GM18858 (cell line): ENCODE measurements at regions not wholly inside any gene's neighbourhood (a gene's known extent, or its start where the extent isn't known, plus 50 kb on each side); places are given as distances from the start of the nearest gene placed in this dataset.
"Not testable (repeated sequence)": the region's sequence is repeated elsewhere in the genome, so short reads cannot be mapped to it uniquely, and the experiment has no call there.

Experiments
- ATAC-seq: cut with Tn5 transposase; IDR thresholded peaks from one replicate; pipeline ENCODE4 v1.9.1; 2021; ENCODE audit not compliant: unreplicated experiment

- peak; percentile 48 for ATAC-seq
Observed at GRCh38 chr6:137968901-137969300, 101.8 kb downstream of the TNFAIP3 start.

- no peak for ATAC-seq
Observed at GRCh38 chr6:137969874-137970273, 102.8 kb downstream of the TNFAIP3 start.

GRCh38 chr6:137970368-137970767 is 103.3 kb downstream of the TNFAIP3 start:
- ATAC-seq, result no peak

GRCh38 chr6:137973201-137973600 is 106.1 kb downstream of the TNFAIP3 start:
- no peak for ATAC-seq

GRCh38 chr6:137975188-137975940 is 108.3 kb downstream of the TNFAIP3 start:
- ATAC-seq, result peak; percentile 30

- ATAC-seq, result no peak
Observed at GRCh38 chr6:137976430-137976829, 109.4 kb downstream of the TNFAIP3 start.

- ATAC-seq, result no peak
Observed at GRCh38 chr6:137977206-137977605, 110.1 kb downstream of the TNFAIP3 start.

GRCh38 chr6:137977814-137978213 is 110.8 kb downstream of the TNFAIP3 start:
- ATAC-seq, result no peak

- ATAC-seq, result peak; percentile 39
Observed at GRCh38 chr6:137978252-137978896, 111.3 kb downstream of the TNFAIP3 start.

GRCh38 chr6:137979263-137979662 is 112.2 kb downstream of the TNFAIP3 start:
- not testable (repeated sequence) for ATAC-seq

- ATAC-seq, result no peak
Observed at GRCh38 chr6:137980777-137981176, 113.7 kb downstream of the TNFAIP3 start.

GRCh38 chr6:137981758-137982157 is 114.7 kb downstream of the TNFAIP3 start:
- no peak for ATAC-seq

- ATAC-seq, result no peak
Observed at GRCh38 chr6:137982418-137983189, 115.5 kb downstream of the TNFAIP3 start.

GRCh38 chr6:137983269-137983668 is 116.2 kb downstream of the TNFAIP3 start:
- ATAC-seq, result no peak

- ATAC-seq, result no peak
Observed at GRCh38 chr6:137989664-137990063, 117.6 kb downstream of the PERP start.

GRCh38 chr6:137995371-137995770 is 111.8 kb downstream of the PERP start:
- no peak for ATAC-seq

- no peak for ATAC-seq
Observed at GRCh38 chr6:137998461-137999019, 108.7 kb downstream of the PERP start.

GRCh38 chr6:137999815-138000214 is 107.4 kb downstream of the PERP start:
- ATAC-seq, result no peak

GRCh38 chr6:138000941-138001340 is 106.3 kb downstream of the PERP start:
- ATAC-seq, result no peak

- ATAC-seq, result no peak
Observed at GRCh38 chr6:138001750-138002349, 105.4 kb downstream of the PERP start.
